ENCODE measurements at regions not wholly inside any gene's neighbourhood (a gene's known extent, or its start where the extent isn't known, plus 50 kb on each side); places are given as distances from the start of the nearest gene placed in this dataset.
A peak's percentile ranks its signal among the peaks of the same experiment; 100 is the strongest.
"Not testable (repeated sequence)": the region's sequence is repeated elsewhere in the genome, so short reads cannot be mapped to it uniquely, and the experiment has no call there.

DNA sequence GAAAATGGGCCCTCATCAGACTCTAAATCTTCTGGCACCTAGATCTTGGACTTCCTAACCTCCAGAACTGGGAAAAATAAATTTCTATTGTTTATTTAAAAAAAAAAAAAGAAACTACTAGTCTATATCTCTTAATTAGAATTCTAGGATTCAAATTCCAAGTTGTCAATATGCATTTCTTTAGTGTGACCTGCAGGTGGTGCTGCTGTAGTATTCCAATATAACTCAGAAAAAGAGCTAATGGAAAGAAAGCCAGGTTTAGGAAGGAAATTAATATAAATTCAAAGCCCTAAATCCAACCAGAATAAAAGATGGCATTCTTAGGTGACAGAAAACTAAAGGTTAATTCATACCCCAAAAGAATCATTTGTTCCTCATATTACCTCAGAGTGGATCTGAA, 80.0 kb upstream of the NALF2 start:
- H3K4me1 Mint-ChIP-seq (ENCODE audit: low read depth, unreplicated experiment), result no peaks in the 10 kb centered on the region
- H3K36me3 Mint-ChIP-seq (ENCODE audit: unreplicated experiment), result no peaks in the 10 kb centered on the region
- DNase-seq, result no peak
- TF ChIP-seq, protein P1, sequence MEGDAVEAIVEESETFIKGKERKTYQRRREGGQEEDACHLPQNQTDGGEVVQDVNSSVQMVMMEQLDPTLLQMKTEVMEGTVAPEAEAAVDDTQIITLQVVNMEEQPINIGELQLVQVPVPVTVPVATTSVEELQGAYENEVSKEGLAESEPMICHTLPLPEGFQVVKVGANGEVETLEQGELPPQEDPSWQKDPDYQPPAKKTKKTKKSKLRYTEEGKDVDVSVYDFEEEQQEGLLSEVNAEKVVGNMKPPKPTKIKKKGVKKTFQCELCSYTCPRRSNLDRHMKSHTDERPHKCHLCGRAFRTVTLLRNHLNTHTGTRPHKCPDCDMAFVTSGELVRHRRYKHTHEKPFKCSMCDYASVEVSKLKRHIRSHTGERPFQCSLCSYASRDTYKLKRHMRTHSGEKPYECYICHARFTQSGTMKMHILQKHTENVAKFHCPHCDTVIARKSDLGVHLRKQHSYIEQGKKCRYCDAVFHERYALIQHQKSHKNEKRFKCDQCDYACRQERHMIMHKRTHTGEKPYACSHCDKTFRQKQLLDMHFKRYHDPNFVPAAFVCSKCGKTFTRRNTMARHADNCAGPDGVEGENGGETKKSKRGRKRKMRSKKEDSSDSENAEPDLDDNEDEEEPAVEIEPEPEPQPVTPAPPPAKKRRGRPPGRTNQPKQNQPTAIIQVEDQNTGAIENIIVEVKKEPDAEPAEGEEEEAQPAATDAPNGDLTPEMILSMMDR (IDR thresholded peaks at IDR 0.05; ENCODE audit: partially characterized antibody, unreplicated experiment), result peak; percentile 33
- no peak overlapping the region for H3K27ac Mint-ChIP-seq (ENCODE audit: unreplicated experiment)
- H3K4me3 Mint-ChIP-seq (ENCODE audit: unreplicated experiment), result no peak overlapping the region
- H3K9me3 Mint-ChIP-seq (ENCODE audit: unreplicated experiment), result no peaks in the 10 kb centered on the region
- H3K27me3 Mint-ChIP-seq (ENCODE audit: unreplicated experiment), result no peaks in the 10 kb centered on the region

DNA sequence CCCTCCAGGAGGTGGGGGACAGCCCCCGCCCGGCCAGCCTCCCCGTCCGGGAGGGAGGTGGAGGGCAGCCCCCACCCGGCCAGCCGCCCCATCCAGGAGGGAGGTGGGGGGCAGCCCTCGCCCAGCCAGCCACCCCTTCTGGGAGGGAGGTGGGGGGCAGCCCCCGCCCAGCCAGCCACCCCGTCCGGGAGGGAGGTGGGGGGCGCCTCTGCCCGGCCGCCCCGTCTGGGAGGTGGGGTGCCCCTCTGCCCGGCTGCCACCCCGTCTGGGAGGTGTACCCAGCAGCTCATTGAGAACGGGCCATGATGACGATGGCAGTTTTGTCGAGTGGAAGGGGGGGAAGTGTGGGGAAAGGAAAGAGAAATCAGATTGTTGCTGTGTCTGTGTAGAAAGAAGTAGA, 81.9 kb upstream of the NALF2 start:
- not testable (repeated sequence) for H3K4me1 Mint-ChIP-seq (ENCODE audit: low read depth, unreplicated experiment); DNase-seq; H3K9me3 Mint-ChIP-seq (ENCODE audit: unreplicated experiment); H3K27me3 Mint-ChIP-seq (ENCODE audit: unreplicated experiment); H3K27ac Mint-ChIP-seq (ENCODE audit: unreplicated experiment); H3K36me3 Mint-ChIP-seq (ENCODE audit: unreplicated experiment); H3K4me3 Mint-ChIP-seq (ENCODE audit: unreplicated experiment)

DNA sequence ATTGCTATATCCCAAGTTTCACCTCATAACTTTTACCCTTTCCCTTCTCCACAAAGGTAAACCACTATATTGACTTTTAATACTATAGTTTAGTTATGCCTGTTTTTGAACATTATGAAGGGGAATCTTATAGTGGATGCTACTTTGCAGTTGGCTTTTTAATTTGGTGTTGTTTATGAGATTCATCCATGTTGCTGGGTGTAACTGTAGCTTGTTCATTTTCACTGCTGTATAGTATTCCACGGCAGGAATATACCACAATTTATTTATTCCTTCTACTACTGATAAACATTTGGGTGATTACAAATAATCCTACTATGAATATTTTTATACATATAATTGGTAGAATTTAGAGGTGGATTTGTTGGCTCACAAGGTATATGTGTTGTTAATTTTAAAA, 88.4 kb upstream of the NALF2 start:
- no peak for DNase-seq
- Mint-ChIP-seq H3K4me1 (ENCODE audit: low read depth, unreplicated experiment) (no peaks in the 10 kb centered on the region), H3K4me3 (ENCODE audit: unreplicated experiment) (no peak overlapping the region), H3K27ac (ENCODE audit: unreplicated experiment) (no peak overlapping the region), H3K9me3 (ENCODE audit: unreplicated experiment) (peaks cover 2% of the 10 kb centered on the region), H3K27me3 (ENCODE audit: unreplicated experiment) (peaks cover 2% of the 10 kb centered on the region), H3K36me3 (ENCODE audit: unreplicated experiment) (peaks cover 2% of the 10 kb centered on the region)
- TF ChIP-seq, protein P1 (IDR thresholded peaks at IDR 0.05; ENCODE audit: partially characterized antibody, unreplicated experiment), result no peak

DNA sequence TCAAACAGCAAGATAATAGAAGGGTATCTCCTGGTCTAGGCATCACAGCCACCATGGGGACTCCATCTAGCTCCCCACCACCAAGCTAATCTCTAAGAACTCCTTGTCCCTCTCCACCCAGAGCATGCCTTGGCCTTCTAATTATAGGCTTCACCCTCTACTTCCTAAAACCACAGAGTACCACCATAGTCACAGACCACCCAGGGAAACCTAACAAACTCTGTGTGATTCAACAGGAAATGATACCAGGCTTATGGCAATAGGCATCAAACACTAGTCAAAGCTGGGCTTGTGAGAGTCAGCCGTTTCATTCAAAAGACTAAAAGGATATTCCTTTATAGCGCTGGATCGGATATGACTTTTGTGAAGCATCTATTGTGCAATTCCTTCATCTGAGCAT, 91.5 kb upstream of the NALF2 start:
- Mint-ChIP-seq H3K9me3 (ENCODE audit: unreplicated experiment) (no peaks in the 10 kb centered on the region), H3K36me3 (ENCODE audit: unreplicated experiment) (peaks cover 6% of the 10 kb centered on the region), H3K27me3 (ENCODE audit: unreplicated experiment) (peaks cover 5% of the 10 kb centered on the region), H3K4me3 (ENCODE audit: unreplicated experiment) (no peak overlapping the region), H3K27ac (ENCODE audit: unreplicated experiment) (no peak overlapping the region), H3K4me1 (ENCODE audit: low read depth, unreplicated experiment) (peaks cover 6% of the 10 kb centered on the region)
- TF ChIP-seq, protein P1 (IDR thresholded peaks at IDR 0.05; ENCODE audit: partially characterized antibody, unreplicated experiment), result no peak
- DNase-seq, result no peak

DNA sequence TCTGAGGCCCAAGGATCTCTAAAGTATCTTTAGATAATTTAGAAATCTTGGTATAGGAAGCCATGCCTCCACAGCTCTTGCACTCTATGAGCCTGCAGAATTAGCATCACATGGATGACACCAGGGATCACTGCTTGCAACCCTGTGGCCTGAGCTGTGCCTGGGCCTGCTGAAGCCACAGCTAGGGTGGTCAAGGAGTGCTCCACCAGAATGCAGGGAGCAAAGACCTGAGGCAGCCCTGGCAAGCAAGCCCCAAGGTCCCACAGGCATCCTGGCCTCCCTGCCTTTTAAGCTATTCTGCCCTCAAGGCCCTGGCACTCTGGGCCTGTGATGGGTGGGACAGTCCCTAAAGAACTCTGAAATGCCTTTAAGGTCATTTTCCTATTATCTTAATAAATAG, 105.2 kb upstream of the NALF2 start:
- H3K4me3 Mint-ChIP-seq (ENCODE audit: unreplicated experiment), result no peak overlapping the region
- H3K36me3 Mint-ChIP-seq (ENCODE audit: unreplicated experiment), result no peaks in the 10 kb centered on the region
- peaks cover 6% of the 10 kb centered on the region for H3K9me3 Mint-ChIP-seq (ENCODE audit: unreplicated experiment)
- TF ChIP-seq, protein P1 (IDR thresholded peaks at IDR 0.05; ENCODE audit: partially characterized antibody, unreplicated experiment), result no peak
- no peaks in the 10 kb centered on the region for H3K27me3 Mint-ChIP-seq (ENCODE audit: unreplicated experiment)
- DNase-seq, result no peak
- H3K4me1 Mint-ChIP-seq (ENCODE audit: low read depth, unreplicated experiment), result peaks cover 12% of the 10 kb centered on the region
- no peak overlapping the region for H3K27ac Mint-ChIP-seq (ENCODE audit: unreplicated experiment)

DNA sequence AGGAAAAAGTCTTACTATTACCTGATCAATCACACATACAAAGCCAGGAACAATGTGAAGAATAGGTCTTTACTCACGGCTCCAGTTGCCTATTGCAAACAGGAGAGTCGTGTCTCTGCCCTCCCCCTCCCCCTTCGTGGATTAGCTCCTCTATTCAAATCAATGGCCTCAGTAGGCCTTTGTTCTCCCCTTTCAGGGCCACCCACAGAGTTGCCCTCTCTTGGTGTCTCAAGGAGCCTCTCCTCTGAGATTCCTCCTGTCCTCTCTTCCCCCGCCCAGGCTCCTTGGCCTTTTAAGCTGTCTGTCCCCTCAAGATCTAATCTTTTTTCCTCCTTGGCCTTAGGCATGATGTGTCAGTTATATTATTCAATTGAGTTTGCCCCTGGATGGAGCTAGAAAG, 107.2 kb upstream of the NALF2 start:
- peaks cover 9% of the 10 kb centered on the region for H3K9me3 Mint-ChIP-seq (ENCODE audit: unreplicated experiment)
- no peak overlapping the region for H3K27ac Mint-ChIP-seq (ENCODE audit: unreplicated experiment)
- no peaks in the 10 kb centered on the region for H3K27me3 Mint-ChIP-seq (ENCODE audit: unreplicated experiment)
- no peaks in the 10 kb centered on the region for H3K36me3 Mint-ChIP-seq (ENCODE audit: unreplicated experiment)
- no peak overlapping the region for H3K4me3 Mint-ChIP-seq (ENCODE audit: unreplicated experiment)
- DNase-seq, result no peak
- peaks cover 14% of the 10 kb centered on the region for H3K4me1 Mint-ChIP-seq (ENCODE audit: low read depth, unreplicated experiment)
- TF ChIP-seq, protein P1 (IDR thresholded peaks at IDR 0.05; ENCODE audit: partially characterized antibody, unreplicated experiment), result no peak
